GM18507 (cell line): ENCODE measurements at regions not wholly inside any gene's neighbourhood (a gene's known extent, or its start where the extent isn't known, plus 50 kb on each side); places are given as distances from the start of the nearest gene placed in this dataset.

Experiments used
- DNase-seq: peaks from one replicate; pipeline ENCODE4 v3.0.0; 2011; ENCODE audit warnings: low read depth; ENCODE audit not compliant: insufficient read length; ENCODE audit errors: extremely low spot score
- FAIRE-seq: peaks from 2 replicates; lab custom pipeline; 2011; peaks lifted over from hg19 to GRCh38; lab: Jason Lieb, UNC

- no peak for DNase-seq
Measured at GRCh38 chr11:116540645-116541304, 232.0 kb downstream of the BUD13 start.

GRCh38 chr11:116539836-116540418 is 232.9 kb downstream of the BUD13 start:
- FAIRE-seq (no peak), DNase-seq (no peak)

More at GRCh38 chr11:116540645-116541304, 232.0 kb downstream of the BUD13 start:
- FAIRE-seq: no peak

- no peak for FAIRE-seq
- no peak for DNase-seq
Measured at GRCh38 chr11:116539211-116539610, 233.6 kb downstream of the BUD13 start.

- DNase-seq (no peak), FAIRE-seq (no peak)
Measured at GRCh38 chr11:116538677-116539076, 234.1 kb downstream of the BUD13 start.

GRCh38 chr11:116537709-116538108 is 235.1 kb downstream of the BUD13 start:
- DNase-seq (no peak), FAIRE-seq (no peak)

GRCh38 chr11:116537121-116537520 is 235.7 kb downstream of the BUD13 start:
- no peak for FAIRE-seq
- no peak for DNase-seq

GRCh38 chr11:116536416-116536815 is 236.4 kb downstream of the BUD13 start:
- DNase-seq: no peak
- no peak for FAIRE-seq

GRCh38 chr11:116535994-116536393 is 236.8 kb downstream of the BUD13 start:
- no peak for DNase-seq
- no peak for FAIRE-seq

GRCh38 chr11:116535120-116535519 is 237.7 kb downstream of the BUD13 start:
- DNase-seq (no peak), FAIRE-seq (no peak)

GRCh38 chr11:116534270-116534975 is 238.4 kb downstream of the BUD13 start:
- DNase-seq (no peak), FAIRE-seq (no peak)

- FAIRE-seq (no peak), DNase-seq (no peak)
Measured at GRCh38 chr11:116533186-116533825, 239.5 kb downstream of the BUD13 start.

GRCh38 chr11:116532066-116532465 is 240.7 kb downstream of the BUD13 start:
- FAIRE-seq: no peak
- DNase-seq: no peak

GRCh38 chr11:116530705-116531104 is 242.1 kb downstream of the BUD13 start:
- DNase-seq (no peak), FAIRE-seq (no peak)

- no peak for DNase-seq
Measured at GRCh38 chr11:116529271-116529670, 243.5 kb downstream of the BUD13 start.

GRCh38 chr11:116527180-116527991 is 245.4 kb downstream of the BUD13 start:
- FAIRE-seq: no peak
- DNase-seq: no peak

More at GRCh38 chr11:116529271-116529670, 243.5 kb downstream of the BUD13 start:
- no peak for FAIRE-seq

- FAIRE-seq (no peak), DNase-seq (no peak)
Measured at GRCh38 chr11:116525961-116526495, 246.8 kb downstream of the BUD13 start.

GRCh38 chr11:116519499-116519898 is 253.3 kb downstream of the BUD13 start:
- FAIRE-seq (no peak), DNase-seq (no peak)

- no peak for FAIRE-seq
Measured at GRCh38 chr11:116518141-116518540, 254.6 kb downstream of the BUD13 start.

GRCh38 chr11:116517584-116517983 is 255.2 kb downstream of the BUD13 start:
- FAIRE-seq (no peak), DNase-seq (no peak)

More at GRCh38 chr11:116518141-116518540, 254.6 kb downstream of the BUD13 start:
- DNase-seq: no peak
